ENCODE measurements at regions not wholly inside any gene's neighbourhood (a gene's known extent, or its start where the extent isn't known, plus 50 kb on each side); places are given as distances from the start of the nearest gene placed in this dataset.

- POLR2A ChIA-PET, result no interaction called here
- CTCF ChIA-PET, result interaction anchor here (0.5 to 2.8 kb wide), 4 partner anchors 15 to 452 kb away, joined by 3 to 9 read pairs (median 4); no protein-coding TSS in a partner anchor
Observed at GRCh38 chr2:37847792-37848191, 77.3 kb upstream of the RMDN2 start.

GRCh38 chr2:37848451-37848850 is 76.6 kb upstream of the RMDN2 start:
- no peaks in the 10 kb centered on the region for H3K36me3 ChIP-seq (ENCODE audit: control insufficient read depth, insufficient read depth, low read length)
- H3K27me3 ChIP-seq (ENCODE audit: control insufficient read depth, insufficient read depth, low read length), result no peaks in the 10 kb centered on the region
- no peak overlapping the region for H3K4me3 ChIP-seq (ENCODE audit: low read depth, low read length)
- DNase-seq (ENCODE audit: low read depth), result no peak
- CTCF ChIA-PET, result interaction anchor here (2.8 kb wide), 1 partner anchor 16 kb away, joined by 9 read pairs; no protein-coding TSS in a partner anchor
- TF ChIP-seq CTCF (IDR thresholded peaks at IDR 0.05; ENCODE audit: insufficient read depth, low read depth, low read length), result no peak
- POLR2A ChIA-PET, result no interaction called here

More at GRCh38 chr2:37847792-37848191, 77.3 kb upstream of the RMDN2 start:
- DNase-seq (ENCODE audit: low read depth), result no peak
- Histone ChIP-seq H3K36me3 (ENCODE audit: control insufficient read depth, insufficient read depth, low read length) (no peaks in the 10 kb centered on the region), H3K27me3 (ENCODE audit: control insufficient read depth, insufficient read depth, low read length) (no peaks in the 10 kb centered on the region), H3K4me3 (ENCODE audit: low read depth, low read length) (no peak overlapping the region)
- no peak for TF ChIP-seq CTCF (IDR thresholded peaks at IDR 0.05; ENCODE audit: insufficient read depth, low read depth, low read length)

- no peaks in the 10 kb centered on the region for H3K36me3 ChIP-seq (ENCODE audit: control insufficient read depth, insufficient read depth, low read length)
- ChIA-PET CTCF (no interaction called here), POLR2A (no interaction called here)
- no peak overlapping the region for H3K4me3 ChIP-seq (ENCODE audit: low read depth, low read length)
- no peak for DNase-seq (ENCODE audit: low read depth)
- TF ChIP-seq CTCF (IDR thresholded peaks at IDR 0.05; ENCODE audit: insufficient read depth, low read depth, low read length), result no peak
- no peaks in the 10 kb centered on the region for H3K27me3 ChIP-seq (ENCODE audit: control insufficient read depth, insufficient read depth, low read length)
Observed at GRCh38 chr2:37849911-37850310, 75.2 kb upstream of the RMDN2 start.

- no peak for DNase-seq (ENCODE audit: low read depth)
- ChIA-PET POLR2A (no interaction called here), CTCF (interaction anchor here (0.7 to 1.3 kb wide), 2 partner anchors 19 to 153 kb away, joined by 3 to 5 read pairs; no protein-coding TSS in a partner anchor)
- no peak for TF ChIP-seq CTCF (IDR thresholded peaks at IDR 0.05; ENCODE audit: insufficient read depth, low read depth, low read length)
- H3K4me3 ChIP-seq (ENCODE audit: low read depth, low read length), result no peak overlapping the region
- H3K36me3 ChIP-seq (ENCODE audit: control insufficient read depth, insufficient read depth, low read length), result no peaks in the 10 kb centered on the region
- H3K27me3 ChIP-seq (ENCODE audit: control insufficient read depth, insufficient read depth, low read length), result no peaks in the 10 kb centered on the region
Observed at GRCh38 chr2:37851428-37851827, 73.7 kb upstream of the RMDN2 start.

- Histone ChIP-seq H3K27me3 (ENCODE audit: control insufficient read depth, insufficient read depth, low read length) (no peaks in the 10 kb centered on the region), H3K4me3 (ENCODE audit: low read depth, low read length) (no peak overlapping the region), H3K36me3 (ENCODE audit: control insufficient read depth, insufficient read depth, low read length) (no peaks in the 10 kb centered on the region)
- ChIA-PET CTCF (interaction anchor here (0.8 to 1.3 kb wide), 2 partner anchors 19 kb away, joined by 3 to 5 read pairs; no protein-coding TSS in a partner anchor), POLR2A (no interaction called here)
- no peak for DNase-seq (ENCODE audit: low read depth)
- no peak for TF ChIP-seq CTCF (IDR thresholded peaks at IDR 0.05; ENCODE audit: insufficient read depth, low read depth, low read length)
Observed at GRCh38 chr2:37851828-37852584, 73.1 kb upstream of the RMDN2 start.

Data from BJ (cell line).